ENCODE measurements at regions not wholly inside any gene's neighbourhood (a gene's known extent, or its start where the extent isn't known, plus 50 kb on each side); places are given as distances from the start of the nearest gene placed in this dataset.
"Not testable (repeated sequence)": the region's sequence is repeated elsewhere in the genome, so short reads cannot be mapped to it uniquely, and the experiment has no call there.

DNA sequence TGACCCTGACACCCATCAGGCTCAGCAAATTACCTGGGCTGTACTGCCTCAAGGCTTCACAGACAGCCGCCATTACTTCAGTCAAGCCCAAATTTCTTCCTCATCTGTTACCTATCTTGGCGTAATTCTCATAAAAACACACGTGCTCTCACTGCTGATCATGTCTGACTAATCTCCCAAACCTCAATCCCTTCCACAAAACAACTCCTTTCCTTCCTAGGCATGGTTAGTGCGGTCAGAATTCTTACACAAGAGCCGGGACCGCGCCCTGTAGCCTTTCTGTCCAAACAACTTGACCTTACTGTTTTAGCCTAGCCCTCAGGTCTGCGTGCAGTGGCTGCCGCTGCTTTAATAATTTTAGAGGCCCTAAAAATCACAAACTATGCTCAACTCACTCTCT is 828.2 kb downstream of the LTN1 start:
- TF ChIP-seq, protein P1, sequence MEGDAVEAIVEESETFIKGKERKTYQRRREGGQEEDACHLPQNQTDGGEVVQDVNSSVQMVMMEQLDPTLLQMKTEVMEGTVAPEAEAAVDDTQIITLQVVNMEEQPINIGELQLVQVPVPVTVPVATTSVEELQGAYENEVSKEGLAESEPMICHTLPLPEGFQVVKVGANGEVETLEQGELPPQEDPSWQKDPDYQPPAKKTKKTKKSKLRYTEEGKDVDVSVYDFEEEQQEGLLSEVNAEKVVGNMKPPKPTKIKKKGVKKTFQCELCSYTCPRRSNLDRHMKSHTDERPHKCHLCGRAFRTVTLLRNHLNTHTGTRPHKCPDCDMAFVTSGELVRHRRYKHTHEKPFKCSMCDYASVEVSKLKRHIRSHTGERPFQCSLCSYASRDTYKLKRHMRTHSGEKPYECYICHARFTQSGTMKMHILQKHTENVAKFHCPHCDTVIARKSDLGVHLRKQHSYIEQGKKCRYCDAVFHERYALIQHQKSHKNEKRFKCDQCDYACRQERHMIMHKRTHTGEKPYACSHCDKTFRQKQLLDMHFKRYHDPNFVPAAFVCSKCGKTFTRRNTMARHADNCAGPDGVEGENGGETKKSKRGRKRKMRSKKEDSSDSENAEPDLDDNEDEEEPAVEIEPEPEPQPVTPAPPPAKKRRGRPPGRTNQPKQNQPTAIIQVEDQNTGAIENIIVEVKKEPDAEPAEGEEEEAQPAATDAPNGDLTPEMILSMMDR (IDR thresholded peaks at IDR 0.05), result not testable (repeated sequence)
- not testable (repeated sequence) for TF ChIP-seq EP300, POLR2A, POLR2AphosphoS5 (IDR thresholded peaks at IDR 0.05)
